ENCODE measurements at regions not wholly inside any gene's neighbourhood (a gene's known extent, or its start where the extent isn't known, plus 50 kb on each side); places are given as distances from the start of the nearest gene placed in this dataset.

GRCh38 chr2:6787376-6787775 lies 78.3 kb downstream of the CMPK2 start:
- H3K4me1 Mint-ChIP-seq: no peaks in the 10 kb centered on the region
- no peak overlapping the region for H3K27ac Mint-ChIP-seq
- H3K4me3 Mint-ChIP-seq: no peak overlapping the region
- H3K9me3 Mint-ChIP-seq: peaks cover 2% of the 10 kb centered on the region
- DNase-seq (ENCODE audit: low spot score in 2 of 2): no peak
- no peak for ATAC-seq (ENCODE audit: low read depth)
- peaks cover 14% of the 10 kb centered on the region for H3K27me3 Mint-ChIP-seq
- H3K36me3 Mint-ChIP-seq: peaks cover 2% of the 10 kb centered on the region

GRCh38 chr2:6788614-6789013 lies 77.1 kb downstream of the CMPK2 start:
- no peaks in the 10 kb centered on the region for H3K4me1 Mint-ChIP-seq
- H3K36me3 Mint-ChIP-seq: peaks cover 2% of the 10 kb centered on the region
- H3K27ac Mint-ChIP-seq: no peak overlapping the region
- H3K27me3 Mint-ChIP-seq: peaks cover 16% of the 10 kb centered on the region
- H3K4me3 Mint-ChIP-seq: no peak overlapping the region
- peaks cover 2% of the 10 kb centered on the region for H3K9me3 Mint-ChIP-seq
- ATAC-seq (ENCODE audit: low read depth): no peak
- DNase-seq (ENCODE audit: low spot score in 2 of 2): no peak

- H3K27me3 Mint-ChIP-seq: peaks cover 16% of the 10 kb centered on the region
- no peak overlapping the region for H3K27ac Mint-ChIP-seq
Measured at GRCh38 chr2:6789559-6790138, 76.1 kb downstream of the CMPK2 start.

GRCh38 chr2:6791682-6792081 lies 74.0 kb downstream of the CMPK2 start:
- peaks cover 2% of the 10 kb centered on the region for H3K36me3 Mint-ChIP-seq
- H3K4me1 Mint-ChIP-seq: no peaks in the 10 kb centered on the region
- peaks cover 15% of the 10 kb centered on the region for H3K27me3 Mint-ChIP-seq
- DNase-seq (ENCODE audit: low spot score in 2 of 2) (no peak), ATAC-seq (ENCODE audit: low read depth) (no peak)
- H3K9me3 Mint-ChIP-seq: peaks cover 2% of the 10 kb centered on the region
- no peak overlapping the region for H3K4me3 Mint-ChIP-seq
- no peak overlapping the region for H3K27ac Mint-ChIP-seq

More at GRCh38 chr2:6789559-6790138, 76.1 kb downstream of the CMPK2 start:
- no peak overlapping the region for H3K4me3 Mint-ChIP-seq
- DNase-seq (ENCODE audit: low spot score in 2 of 2) (no peak), ATAC-seq (ENCODE audit: low read depth) (no peak)
- peaks cover 2% of the 10 kb centered on the region for H3K9me3 Mint-ChIP-seq
- no peaks in the 10 kb centered on the region for H3K4me1 Mint-ChIP-seq
- peaks cover 2% of the 10 kb centered on the region for H3K36me3 Mint-ChIP-seq

- Mint-ChIP-seq H3K9me3 (peaks cover 2% of the 10 kb centered on the region), H3K36me3 (peaks cover 2% of the 10 kb centered on the region), H3K4me3 (no peak overlapping the region), H3K27ac (no peak overlapping the region), H3K27me3 (peaks cover 14% of the 10 kb centered on the region), H3K4me1 (no peaks in the 10 kb centered on the region)
- DNase-seq (ENCODE audit: low spot score in 2 of 2) (no peak), ATAC-seq (ENCODE audit: low read depth) (no peak)
Measured at GRCh38 chr2:6792883-6793282, 72.8 kb downstream of the CMPK2 start.

GRCh38 chr2:6793371-6793770 lies 72.3 kb downstream of the CMPK2 start:
- ATAC-seq (ENCODE audit: low read depth): no peak
- Mint-ChIP-seq H3K36me3 (peaks cover 2% of the 10 kb centered on the region), H3K27ac (no peak overlapping the region), H3K27me3 (peaks cover 14% of the 10 kb centered on the region), H3K9me3 (peaks cover 2% of the 10 kb centered on the region), H3K4me3 (no peak overlapping the region), H3K4me1 (no peaks in the 10 kb centered on the region)
- DNase-seq (ENCODE audit: low spot score in 2 of 2): no peak

GRCh38 chr2:6793913-6794312 lies 71.8 kb downstream of the CMPK2 start:
- Mint-ChIP-seq H3K4me3 (no peak overlapping the region), H3K36me3 (peaks cover 2% of the 10 kb centered on the region), H3K27me3 (peaks cover 16% of the 10 kb centered on the region), H3K9me3 (peaks cover 2% of the 10 kb centered on the region), H3K4me1 (no peaks in the 10 kb centered on the region), H3K27ac (no peak overlapping the region)
- no peak for DNase-seq (ENCODE audit: low spot score in 2 of 2)
- ATAC-seq (ENCODE audit: low read depth): no peak

- ATAC-seq (ENCODE audit: low read depth) (no peak), DNase-seq (ENCODE audit: low spot score in 2 of 2) (no peak)
- H3K36me3 Mint-ChIP-seq: no peaks in the 10 kb centered on the region
- H3K4me1 Mint-ChIP-seq: no peaks in the 10 kb centered on the region
- no peak overlapping the region for H3K27ac Mint-ChIP-seq
- H3K27me3 Mint-ChIP-seq: peaks cover 13% of the 10 kb centered on the region
- no peak overlapping the region for H3K4me3 Mint-ChIP-seq
- no peaks in the 10 kb centered on the region for H3K9me3 Mint-ChIP-seq
Measured at GRCh38 chr2:6794448-6794847, 71.3 kb downstream of the CMPK2 start.

Measured in memory B cell (primary cell).